ENCODE measurements at regions not wholly inside any gene's neighbourhood (a gene's known extent, or its start where the extent isn't known, plus 50 kb on each side); places are given as distances from the start of the nearest gene placed in this dataset.

- peaks cover 2% of the 10 kb centered on the region for H3K27me3 Mint-ChIP-seq (ENCODE audit: low read depth)
- TF ChIP-seq CTCF (IDR thresholded peaks at IDR 0.05), result no peak
- no peaks in the 10 kb centered on the region for H3K36me3 Mint-ChIP-seq (ENCODE audit: low read depth)
- no peak overlapping the region for H3K27ac Mint-ChIP-seq (ENCODE audit: unreplicated experiment)
- no peaks in the 10 kb centered on the region for H3K4me1 Mint-ChIP-seq (ENCODE audit: low read depth)
- no peak overlapping the region for H3K4me3 Mint-ChIP-seq (ENCODE audit: unreplicated experiment)
- no peak for DNase-seq (ENCODE audit: low spot score)
- H3K9me3 Mint-ChIP-seq (ENCODE audit: low read depth), result no peaks in the 10 kb centered on the region
Measured at GRCh38 chr13:103373916-103374315, 307.7 kb upstream of the SLC10A2 start.

- TF ChIP-seq CTCF (IDR thresholded peaks at IDR 0.05), result no peak
- Mint-ChIP-seq H3K27ac (ENCODE audit: unreplicated experiment) (no peak overlapping the region), H3K4me3 (ENCODE audit: unreplicated experiment) (no peak overlapping the region), H3K9me3 (ENCODE audit: low read depth) (no peaks in the 10 kb centered on the region), H3K27me3 (ENCODE audit: low read depth) (peaks cover 2% of the 10 kb centered on the region), H3K36me3 (ENCODE audit: low read depth) (no peaks in the 10 kb centered on the region), H3K4me1 (ENCODE audit: low read depth) (no peaks in the 10 kb centered on the region)
- DNase-seq (ENCODE audit: low spot score), result no peak
Measured at GRCh38 chr13:103371271-103371670, 305.1 kb upstream of the SLC10A2 start.

GRCh38 chr13:103370790-103371189 lies 304.6 kb upstream of the SLC10A2 start:
- H3K36me3 Mint-ChIP-seq (ENCODE audit: low read depth), result no peaks in the 10 kb centered on the region
- no peaks in the 10 kb centered on the region for H3K9me3 Mint-ChIP-seq (ENCODE audit: low read depth)
- no peak overlapping the region for H3K27ac Mint-ChIP-seq (ENCODE audit: unreplicated experiment)
- H3K27me3 Mint-ChIP-seq (ENCODE audit: low read depth), result peaks cover 2% of the 10 kb centered on the region
- no peak overlapping the region for H3K4me3 Mint-ChIP-seq (ENCODE audit: unreplicated experiment)
- DNase-seq (ENCODE audit: low spot score), result no peak
- TF ChIP-seq CTCF (IDR thresholded peaks at IDR 0.05), result no peak
- H3K4me1 Mint-ChIP-seq (ENCODE audit: low read depth), result no peaks in the 10 kb centered on the region

- Mint-ChIP-seq H3K4me1 (ENCODE audit: low read depth) (no peaks in the 10 kb centered on the region), H3K9me3 (ENCODE audit: low read depth) (peaks cover 2% of the 10 kb centered on the region), H3K27ac (ENCODE audit: unreplicated experiment) (no peak overlapping the region), H3K36me3 (ENCODE audit: low read depth) (no peaks in the 10 kb centered on the region), H3K4me3 (ENCODE audit: unreplicated experiment) (no peak overlapping the region), H3K27me3 (ENCODE audit: low read depth) (no peaks in the 10 kb centered on the region)
- no peak for TF ChIP-seq CTCF (IDR thresholded peaks at IDR 0.05)
- DNase-seq (ENCODE audit: low spot score), result no peak
Measured at GRCh38 chr13:103358255-103358932, 292.2 kb upstream of the SLC10A2 start.

- Mint-ChIP-seq H3K36me3 (ENCODE audit: low read depth) (no peaks in the 10 kb centered on the region), H3K4me3 (ENCODE audit: unreplicated experiment) (no peak overlapping the region), H3K27me3 (ENCODE audit: low read depth) (no peaks in the 10 kb centered on the region)
Measured at GRCh38 chr13:103356226-103356864, 290.1 kb upstream of the SLC10A2 start.

More at GRCh38 chr13:103356226-103356864, 290.1 kb upstream of the SLC10A2 start:
- H3K4me1 Mint-ChIP-seq (ENCODE audit: low read depth), result peaks cover 4% of the 10 kb centered on the region
- DNase-seq (ENCODE audit: low spot score), result no peak
- TF ChIP-seq CTCF (IDR thresholded peaks at IDR 0.05), result no peak
- no peak overlapping the region for H3K27ac Mint-ChIP-seq (ENCODE audit: unreplicated experiment)
- peaks cover 1% of the 10 kb centered on the region for H3K9me3 Mint-ChIP-seq (ENCODE audit: low read depth)

Data from chondrocyte (in vitro differentiated cells).